GM12872 (cell line): ENCODE measurements at regions not wholly inside any gene's neighbourhood (a gene's known extent, or its start where the extent isn't known, plus 50 kb on each side); places are given as distances from the start of the nearest gene placed in this dataset.

Source experiments
- CTCF ChIP-seq: IDR thresholded peaks from 3 replicates; pipeline ENCODE4 v1.5.1; 2011; ENCODE audit warnings: low read depth, mild to moderate bottlenecking, low read length, moderate library complexity; ENCODE audit not compliant: insufficient read depth

- TF ChIP-seq CTCF: no peak
Measured at GRCh38 chr9:14021871-14022525, 291.9 kb downstream of the NFIB start.

- TF ChIP-seq CTCF: no peak
Measured at GRCh38 chr9:14018081-14018480, 295.9 kb downstream of the NFIB start.

- no peak for TF ChIP-seq CTCF
Measured at GRCh38 chr9:14014744-14015143, 299.2 kb downstream of the NFIB start.

GRCh38 chr9:14014218-14014617 is 299.7 kb downstream of the NFIB start:
- TF ChIP-seq CTCF: no peak

- TF ChIP-seq CTCF: no peak
Measured at GRCh38 chr9:14011799-14012560, 302.0 kb downstream of the NFIB start.

GRCh38 chr9:14007190-14007769 is 306.7 kb downstream of the NFIB start:
- no peak for TF ChIP-seq CTCF

GRCh38 chr9:14006386-14007187 is 307.4 kb downstream of the NFIB start:
- no peak for TF ChIP-seq CTCF
